Neural progenitor cell (in vitro differentiated cells): ENCODE measurements at regions not wholly inside any gene's neighbourhood (a gene's known extent, or its start where the extent isn't known, plus 50 kb on each side); places are given as distances from the start of the nearest gene placed in this dataset.

Experiments
- EZH2 ChIP-seq: fragments of 200-600 bp; sonication (generic); IDR thresholded peaks from 2 replicates; pipeline ENCODE4 v1.6.1; 2017; ENCODE audit warnings: antibody characterized with exemption, mild to moderate bottlenecking, moderate library complexity
- TF ChIP-seq, protein P1 (sequence below): fragments of 200-600 bp; sonication (generic); IDR thresholded peaks from 2 replicates; pipeline ENCODE4 v1.5.1; 2017; ENCODE audit warnings: antibody characterized with exemption, mild to moderate bottlenecking

DNA sequence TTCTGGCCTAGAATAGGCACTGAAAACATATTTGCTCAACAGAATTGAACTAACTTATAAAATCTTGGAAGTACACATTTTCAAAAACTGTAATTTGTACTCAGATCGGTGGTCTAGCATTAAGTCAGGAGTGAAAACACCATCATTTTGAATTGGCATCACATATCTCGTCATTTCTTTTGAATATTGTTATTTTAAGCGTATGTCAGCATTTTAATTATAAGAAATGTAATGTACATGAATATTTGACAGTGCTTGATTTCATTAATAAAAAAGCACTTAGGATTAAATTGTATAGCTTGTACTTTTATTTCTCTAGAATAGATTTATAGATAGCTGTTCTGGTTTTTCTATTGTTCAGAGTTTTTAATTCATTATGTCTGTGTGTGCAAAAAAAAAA is 892.2 kb downstream of the BCL11B start:
- TF ChIP-seq, protein P1, sequence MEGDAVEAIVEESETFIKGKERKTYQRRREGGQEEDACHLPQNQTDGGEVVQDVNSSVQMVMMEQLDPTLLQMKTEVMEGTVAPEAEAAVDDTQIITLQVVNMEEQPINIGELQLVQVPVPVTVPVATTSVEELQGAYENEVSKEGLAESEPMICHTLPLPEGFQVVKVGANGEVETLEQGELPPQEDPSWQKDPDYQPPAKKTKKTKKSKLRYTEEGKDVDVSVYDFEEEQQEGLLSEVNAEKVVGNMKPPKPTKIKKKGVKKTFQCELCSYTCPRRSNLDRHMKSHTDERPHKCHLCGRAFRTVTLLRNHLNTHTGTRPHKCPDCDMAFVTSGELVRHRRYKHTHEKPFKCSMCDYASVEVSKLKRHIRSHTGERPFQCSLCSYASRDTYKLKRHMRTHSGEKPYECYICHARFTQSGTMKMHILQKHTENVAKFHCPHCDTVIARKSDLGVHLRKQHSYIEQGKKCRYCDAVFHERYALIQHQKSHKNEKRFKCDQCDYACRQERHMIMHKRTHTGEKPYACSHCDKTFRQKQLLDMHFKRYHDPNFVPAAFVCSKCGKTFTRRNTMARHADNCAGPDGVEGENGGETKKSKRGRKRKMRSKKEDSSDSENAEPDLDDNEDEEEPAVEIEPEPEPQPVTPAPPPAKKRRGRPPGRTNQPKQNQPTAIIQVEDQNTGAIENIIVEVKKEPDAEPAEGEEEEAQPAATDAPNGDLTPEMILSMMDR: no peak
- TF ChIP-seq EZH2: no peak
